Vagina (tissue), 2 donors: ENCODE measurements at regions not wholly inside any gene's neighbourhood (a gene's known extent, or its start where the extent isn't known, plus 50 kb on each side); places are given as distances from the start of the nearest gene placed in this dataset.

Source experiments
- POLR2A ChIP-seq, 2 donors: fragments of 450-650 bp; IDR thresholded peaks; one replicate each; pipeline ENCODE4 v1.6.1; 2017; ENCODE audit warnings: antibody characterized with exemption in 2 of 2, mild to moderate bottlenecking in 2 of 2, moderate library complexity in 2 of 2
- POLR2AphosphoS5 ChIP-seq, 2 donors: sonication (generic); formaldehyde crosslinking; IDR thresholded peaks; one replicate each; pipeline ENCODE4 v1.9.0; 2017; ENCODE audit warnings: antibody characterized with exemption in 2 of 2, mild to moderate bottlenecking in 2 of 2, low read depth in 1 of 2; ENCODE audit not compliant: insufficient read depth in 1 of 2
- TF ChIP-seq, protein P1 (sequence below), 3 experiments: fragments of 450-650 bp in 2 of 3; fragments of 200-600 bp in 1 of 3; sonication (generic) in 1 of 3; IDR thresholded peaks; one replicate each; pipeline ENCODE4 v1.5.1; 2017 to 2019; ENCODE audit warnings: antibody characterized with exemption in 3 of 3, mild to moderate bottlenecking in 2 of 3, moderate library complexity in 2 of 3

DNA sequence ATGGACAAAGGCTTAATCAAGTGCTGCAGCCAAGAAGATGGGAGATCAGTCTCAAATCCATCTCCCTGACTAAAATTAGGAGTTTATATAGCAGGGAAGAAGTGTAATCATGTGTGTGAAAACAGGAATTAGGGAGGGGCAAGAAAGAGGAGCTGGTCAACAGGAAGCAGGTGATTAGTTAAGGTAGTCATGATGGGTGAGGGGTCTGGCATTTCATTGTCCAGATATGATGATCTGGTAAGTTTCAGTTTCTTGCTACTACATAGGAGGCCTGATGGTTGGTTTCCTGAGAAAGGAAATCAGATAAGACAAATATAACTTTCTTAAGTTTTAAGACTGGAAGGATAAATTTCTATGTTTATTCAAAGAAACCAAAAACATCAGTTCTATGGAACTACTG is 455.6 kb upstream of the GRAMD2B start:
- TF ChIP-seq, protein P1, sequence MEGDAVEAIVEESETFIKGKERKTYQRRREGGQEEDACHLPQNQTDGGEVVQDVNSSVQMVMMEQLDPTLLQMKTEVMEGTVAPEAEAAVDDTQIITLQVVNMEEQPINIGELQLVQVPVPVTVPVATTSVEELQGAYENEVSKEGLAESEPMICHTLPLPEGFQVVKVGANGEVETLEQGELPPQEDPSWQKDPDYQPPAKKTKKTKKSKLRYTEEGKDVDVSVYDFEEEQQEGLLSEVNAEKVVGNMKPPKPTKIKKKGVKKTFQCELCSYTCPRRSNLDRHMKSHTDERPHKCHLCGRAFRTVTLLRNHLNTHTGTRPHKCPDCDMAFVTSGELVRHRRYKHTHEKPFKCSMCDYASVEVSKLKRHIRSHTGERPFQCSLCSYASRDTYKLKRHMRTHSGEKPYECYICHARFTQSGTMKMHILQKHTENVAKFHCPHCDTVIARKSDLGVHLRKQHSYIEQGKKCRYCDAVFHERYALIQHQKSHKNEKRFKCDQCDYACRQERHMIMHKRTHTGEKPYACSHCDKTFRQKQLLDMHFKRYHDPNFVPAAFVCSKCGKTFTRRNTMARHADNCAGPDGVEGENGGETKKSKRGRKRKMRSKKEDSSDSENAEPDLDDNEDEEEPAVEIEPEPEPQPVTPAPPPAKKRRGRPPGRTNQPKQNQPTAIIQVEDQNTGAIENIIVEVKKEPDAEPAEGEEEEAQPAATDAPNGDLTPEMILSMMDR (IDR thresholded peaks at IDR 0.05): no peak
- no peak for TF ChIP-seq POLR2A (IDR thresholded peaks at IDR 0.05)
- TF ChIP-seq POLR2AphosphoS5 (IDR thresholded peaks at IDR 0.05; ENCODE audit: insufficient read depth in 1 of 2, low read depth in 1 of 2): no peak
